ENCODE measurements at regions not wholly inside any gene's neighbourhood (a gene's known extent, or its start where the extent isn't known, plus 50 kb on each side); places are given as distances from the start of the nearest gene placed in this dataset.
"Not testable (repeated sequence)": the region's sequence is repeated elsewhere in the genome, so short reads cannot be mapped to it uniquely, and the experiment has no call there.

DNA sequence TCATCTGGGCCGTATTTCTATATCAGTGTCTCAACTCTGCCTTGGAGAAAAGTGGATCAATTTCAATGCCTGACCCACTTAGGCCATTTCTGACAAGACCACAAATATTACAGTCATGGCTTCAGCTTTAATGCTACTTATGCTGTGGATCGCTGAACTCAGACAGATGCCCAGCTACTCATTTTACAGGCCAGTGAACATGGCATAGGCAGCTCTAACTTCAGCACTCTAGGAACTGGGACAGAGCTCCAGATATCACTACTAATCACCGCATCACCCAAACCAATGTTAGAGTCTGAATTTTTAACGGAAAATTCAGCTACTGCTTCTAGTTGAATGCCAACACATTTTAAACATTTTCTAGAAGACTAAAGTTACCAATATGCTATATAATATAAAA, 809.6 kb upstream of the FRG1 start:
- POLR2A ChIA-PET = no interaction called here
- ATAC-seq (ENCODE audit: low read depth) = no peak
- H3K9me3 Mint-ChIP-seq = peaks cover 4% of the 10 kb centered on the region
- H3K27me3 Mint-ChIP-seq = no peaks in the 10 kb centered on the region
- H3K4me3 Mint-ChIP-seq = no peak overlapping the region
- H3K27ac Mint-ChIP-seq = no peak overlapping the region
- DNase-seq = no peak
- H3K36me3 Mint-ChIP-seq = no peaks in the 10 kb centered on the region
- no peaks in the 10 kb centered on the region for H3K4me1 Mint-ChIP-seq

DNA sequence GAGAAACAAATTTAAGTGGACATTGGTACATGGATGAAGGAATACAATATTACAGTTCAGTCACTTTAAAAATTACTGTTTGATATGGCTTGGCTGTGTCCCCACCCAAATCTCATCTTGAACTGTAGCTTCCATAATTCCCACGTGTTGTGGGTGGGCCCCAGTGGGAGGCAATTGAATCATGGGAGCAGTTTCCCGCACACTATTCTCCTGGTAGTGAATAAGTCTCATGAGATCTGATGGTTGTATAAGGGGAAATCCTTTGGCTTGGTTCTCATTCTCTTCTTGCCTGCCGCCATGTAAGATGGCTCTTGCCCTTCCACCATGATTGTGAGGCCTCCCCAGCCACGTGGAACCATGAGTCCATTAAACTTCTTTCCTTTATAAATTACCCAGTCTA, 804.2 kb upstream of the FRG1 start:
- no peaks in the 10 kb centered on the region for H3K27me3 Mint-ChIP-seq
- no peak overlapping the region for H3K27ac Mint-ChIP-seq
- peaks cover 5% of the 10 kb centered on the region for H3K9me3 Mint-ChIP-seq
- H3K36me3 Mint-ChIP-seq = no peaks in the 10 kb centered on the region
- H3K4me3 Mint-ChIP-seq = no peak overlapping the region
- POLR2A ChIA-PET = no interaction called here
- no peak for DNase-seq
- no peak for ATAC-seq (ENCODE audit: low read depth)
- H3K4me1 Mint-ChIP-seq = no peaks in the 10 kb centered on the region

DNA sequence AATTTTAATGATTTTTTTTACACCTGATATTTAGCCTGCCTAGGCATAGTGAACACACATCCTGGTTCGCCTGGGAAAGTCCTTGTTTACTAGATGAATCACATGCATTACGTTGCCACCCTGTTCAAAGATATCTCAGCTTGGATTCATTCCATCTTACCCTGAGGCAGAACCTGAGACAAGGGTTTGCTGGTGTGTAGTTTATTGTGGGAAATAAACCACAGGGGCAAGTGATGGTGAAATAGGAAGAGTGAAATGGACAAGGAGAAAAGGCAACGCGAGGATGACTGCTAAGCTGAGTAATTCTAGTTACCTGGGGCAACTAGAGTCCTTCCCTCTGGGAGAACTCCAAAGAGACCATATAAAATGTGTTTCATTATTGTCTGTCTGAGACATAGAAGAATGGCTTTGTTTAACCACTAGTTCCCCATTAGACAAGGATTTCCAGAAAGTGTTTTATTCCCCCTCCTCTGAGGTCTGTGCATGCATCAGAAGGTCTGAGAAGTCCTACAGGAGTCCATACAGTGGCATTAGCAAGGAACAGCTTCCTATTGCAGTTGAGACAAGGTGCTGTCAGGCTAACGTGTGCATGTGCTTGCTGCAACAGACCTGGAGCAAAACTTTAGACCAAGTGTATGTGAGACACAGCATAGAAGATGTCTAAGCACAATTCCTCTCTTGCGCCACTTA, 797.3 kb upstream of the FRG1 start:
- POLR2A ChIA-PET = no interaction called here
- no peak overlapping the region for H3K27ac Mint-ChIP-seq
- H3K27me3 Mint-ChIP-seq = no peaks in the 10 kb centered on the region
- H3K4me1 Mint-ChIP-seq = no peaks in the 10 kb centered on the region
- peaks cover 2% of the 10 kb centered on the region for H3K9me3 Mint-ChIP-seq
- H3K36me3 Mint-ChIP-seq = no peaks in the 10 kb centered on the region
- no peak overlapping the region for H3K4me3 Mint-ChIP-seq
- DNase-seq = no peak
- ATAC-seq (ENCODE audit: low read depth) = no peak

DNA sequence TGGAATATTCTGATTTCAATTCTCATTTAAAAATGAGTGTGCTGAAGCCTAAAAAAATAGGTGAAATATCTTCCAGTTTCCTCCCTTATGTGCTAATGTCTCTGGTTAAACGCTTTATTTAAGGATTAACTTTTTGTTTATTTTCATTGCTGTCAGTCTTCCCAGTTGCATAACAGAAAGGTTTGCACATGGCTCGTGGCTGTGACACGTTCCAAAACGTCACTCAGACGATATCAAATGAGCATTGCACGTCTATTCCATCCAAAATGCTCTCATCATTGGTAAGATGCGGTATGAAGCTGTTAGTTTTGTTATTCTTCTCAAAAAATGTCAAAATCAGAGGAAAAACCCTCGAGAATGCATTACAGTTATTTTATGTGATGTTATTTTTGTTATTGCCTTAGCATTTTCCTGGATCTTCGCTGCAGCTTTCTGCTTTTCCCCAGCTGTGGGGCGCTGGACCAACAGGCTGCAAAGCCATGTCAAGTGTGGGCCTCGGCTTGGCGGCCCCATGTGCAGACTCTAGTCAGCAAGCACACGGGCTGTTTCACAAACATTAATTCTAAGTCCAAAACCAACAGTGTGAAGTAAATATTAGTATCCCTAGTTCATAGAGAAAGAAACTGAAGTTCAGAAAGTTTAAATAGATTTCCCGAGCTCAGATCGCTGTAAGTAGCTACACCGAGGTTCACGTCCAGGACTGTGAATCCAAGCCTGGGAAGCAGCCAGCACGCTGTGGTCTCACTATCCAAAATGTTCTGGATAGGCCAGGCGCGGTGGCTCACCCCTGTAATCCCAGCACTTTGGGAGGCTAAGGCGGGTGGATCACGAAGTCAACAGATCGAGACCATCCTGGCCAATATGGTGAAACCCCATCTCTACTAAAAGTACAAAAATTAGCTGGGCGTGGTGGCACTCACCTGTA, 793.4 kb upstream of the FRG1 start:
- H3K27ac Mint-ChIP-seq = no peak overlapping the region
- POLR2A ChIA-PET = no interaction called here
- peaks cover 8% of the 10 kb centered on the region for H3K9me3 Mint-ChIP-seq
- ATAC-seq (ENCODE audit: low read depth) (no peak), DNase-seq (no peak)
- no peaks in the 10 kb centered on the region for H3K36me3 Mint-ChIP-seq
- H3K27me3 Mint-ChIP-seq = no peaks in the 10 kb centered on the region
- H3K4me3 Mint-ChIP-seq = no peak overlapping the region
- no peaks in the 10 kb centered on the region for H3K4me1 Mint-ChIP-seq

DNA sequence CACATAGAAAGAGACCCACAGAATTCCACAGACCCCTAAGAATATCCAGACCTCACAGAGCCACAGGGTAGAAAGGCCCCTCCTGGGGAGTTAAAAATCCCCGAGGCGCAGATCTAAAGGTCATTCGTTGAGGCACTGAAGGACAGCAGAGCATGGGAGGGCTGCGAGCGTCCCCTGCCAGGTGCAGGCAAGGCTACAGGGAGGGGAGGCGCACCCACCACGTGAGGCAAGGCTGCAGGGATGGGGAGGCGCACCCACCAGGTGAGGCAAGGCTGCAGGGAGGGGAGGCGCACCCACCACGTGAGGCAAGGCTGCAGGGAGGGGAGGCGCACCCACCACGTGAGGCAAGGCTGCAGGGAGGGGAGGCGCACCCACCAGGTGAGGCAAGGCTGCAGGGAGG, 785.6 kb upstream of the FRG1 start:
- H3K27ac Mint-ChIP-seq; DNase-seq; H3K27me3 Mint-ChIP-seq; POLR2A ChIA-PET; H3K4me3 Mint-ChIP-seq; H3K9me3 Mint-ChIP-seq; H3K36me3 Mint-ChIP-seq; ATAC-seq (ENCODE audit: low read depth); H3K4me1 Mint-ChIP-seq: not testable (repeated sequence)

DNA sequence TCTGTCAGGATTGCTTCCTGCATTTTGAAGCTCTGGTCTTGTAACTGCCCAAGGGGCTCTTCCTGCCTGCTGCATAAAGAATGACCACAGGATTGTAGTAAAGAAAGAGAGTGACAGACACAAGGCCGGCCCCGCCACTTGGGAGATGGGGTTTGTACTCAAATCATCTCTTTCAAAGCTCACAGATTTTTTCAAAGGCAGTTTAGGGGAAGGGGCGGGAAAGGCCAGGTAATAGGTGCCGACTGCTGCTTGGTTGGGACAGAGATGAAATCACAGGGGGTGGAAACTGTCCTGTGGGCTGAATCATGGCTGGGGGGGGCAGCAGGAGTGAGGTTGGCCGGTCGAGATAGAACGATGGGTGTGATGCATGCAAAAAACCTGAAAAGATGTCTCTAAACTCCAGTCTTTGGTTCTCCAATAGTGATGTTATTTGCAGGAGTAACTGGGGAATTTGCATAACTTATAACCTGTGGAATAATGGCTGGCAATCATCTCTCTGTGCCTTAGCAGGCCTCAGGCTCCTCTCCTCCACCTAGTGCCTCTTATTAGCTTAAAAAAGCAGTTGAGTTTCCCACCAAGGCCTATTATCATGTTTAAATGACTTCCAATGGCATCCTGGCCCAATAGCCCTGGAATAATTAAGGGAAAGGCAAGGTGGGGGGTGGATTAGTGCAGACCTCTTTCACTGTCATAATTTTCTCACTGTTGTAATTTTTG, 778.4 kb upstream of the FRG1 start:
- Mint-ChIP-seq H3K27me3 (no peaks in the 10 kb centered on the region), H3K4me1 (no peaks in the 10 kb centered on the region), H3K27ac (no peak overlapping the region), H3K36me3 (no peaks in the 10 kb centered on the region), H3K9me3 (no peaks in the 10 kb centered on the region), H3K4me3 (no peak overlapping the region)
- POLR2A ChIA-PET = no interaction called here
- DNase-seq (no peak), ATAC-seq (ENCODE audit: low read depth) (no peak)

DNA sequence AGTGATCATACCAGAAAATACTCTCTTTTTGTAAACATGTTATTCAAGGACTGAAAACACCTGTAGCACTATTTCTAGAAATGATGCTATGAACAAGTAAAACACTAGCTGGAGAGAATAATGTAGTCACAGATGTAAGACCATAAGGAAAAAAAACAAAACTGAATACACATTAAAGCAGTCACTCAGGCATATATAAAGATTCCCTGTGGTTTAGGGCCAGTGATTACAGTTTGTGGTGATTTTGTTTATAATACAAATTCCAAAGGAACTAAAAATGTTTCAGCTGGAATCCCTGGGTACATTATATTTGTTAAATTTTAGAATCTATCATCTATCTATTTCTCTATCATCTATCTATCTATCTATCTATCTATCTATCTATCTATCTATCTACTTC, 777.8 kb upstream of the FRG1 start:
- H3K4me3 Mint-ChIP-seq = no peak overlapping the region
- DNase-seq (no peak), ATAC-seq (ENCODE audit: low read depth) (no peak)
- no peaks in the 10 kb centered on the region for H3K27me3 Mint-ChIP-seq
- H3K9me3 Mint-ChIP-seq = no peaks in the 10 kb centered on the region
- H3K4me1 Mint-ChIP-seq = no peaks in the 10 kb centered on the region
- H3K36me3 Mint-ChIP-seq = no peaks in the 10 kb centered on the region
- H3K27ac Mint-ChIP-seq = no peak overlapping the region
- POLR2A ChIA-PET = no interaction called here

DNA sequence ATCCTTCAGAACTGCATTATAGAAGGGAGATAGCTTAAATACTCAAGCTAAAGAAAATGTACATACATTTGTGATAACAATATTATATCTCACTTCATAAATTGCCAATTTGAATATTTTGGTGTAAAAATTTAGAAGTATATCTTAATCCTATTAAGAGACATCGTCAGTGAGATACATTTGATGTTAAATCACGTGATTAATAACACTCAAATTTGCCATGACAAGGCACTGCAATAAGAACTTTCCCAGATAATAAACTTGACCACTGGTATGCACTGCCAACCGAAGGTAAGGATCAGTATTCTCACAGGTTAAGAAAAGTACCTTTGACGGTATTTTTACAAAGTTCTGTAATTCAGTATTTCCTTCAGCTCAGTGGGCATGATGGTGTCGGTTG, 764.7 kb upstream of the FRG1 start:
- Mint-ChIP-seq H3K4me1 (no peaks in the 10 kb centered on the region), H3K27me3 (no peaks in the 10 kb centered on the region), H3K36me3 (no peaks in the 10 kb centered on the region), H3K27ac (no peak overlapping the region), H3K4me3 (no peak overlapping the region), H3K9me3 (peaks cover 7% of the 10 kb centered on the region)
- POLR2A ChIA-PET = no interaction called here
- ATAC-seq (ENCODE audit: low read depth) = no peak
- DNase-seq = no peak

DNA sequence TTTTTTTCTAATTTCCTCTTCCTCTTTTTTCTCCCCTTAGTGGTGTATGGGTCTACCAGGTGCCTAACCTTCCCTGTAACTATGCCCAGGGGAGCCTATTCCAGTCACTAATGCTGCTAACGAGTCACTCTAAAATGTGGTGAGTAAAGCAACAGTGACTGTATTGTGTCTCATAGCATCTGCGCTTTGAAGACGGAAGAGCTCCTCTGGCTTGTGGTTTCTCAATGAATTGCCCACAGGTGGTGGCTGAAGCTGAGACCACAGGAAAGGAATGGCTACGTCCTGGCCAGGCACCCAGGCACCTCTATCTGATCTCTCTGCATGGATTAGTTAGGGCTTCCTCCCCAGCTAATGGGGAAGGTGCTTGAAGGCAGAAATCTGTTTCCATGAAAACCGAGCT, 763.5 kb upstream of the FRG1 start:
- H3K4me1 Mint-ChIP-seq = no peaks in the 10 kb centered on the region
- ATAC-seq (ENCODE audit: low read depth) (no peak), DNase-seq (no peak)
- POLR2A ChIA-PET = no interaction called here
- no peaks in the 10 kb centered on the region for H3K27me3 Mint-ChIP-seq
- H3K36me3 Mint-ChIP-seq = no peaks in the 10 kb centered on the region
- no peak overlapping the region for H3K27ac Mint-ChIP-seq
- peaks cover 7% of the 10 kb centered on the region for H3K9me3 Mint-ChIP-seq
- H3K4me3 Mint-ChIP-seq = no peak overlapping the region

DNA sequence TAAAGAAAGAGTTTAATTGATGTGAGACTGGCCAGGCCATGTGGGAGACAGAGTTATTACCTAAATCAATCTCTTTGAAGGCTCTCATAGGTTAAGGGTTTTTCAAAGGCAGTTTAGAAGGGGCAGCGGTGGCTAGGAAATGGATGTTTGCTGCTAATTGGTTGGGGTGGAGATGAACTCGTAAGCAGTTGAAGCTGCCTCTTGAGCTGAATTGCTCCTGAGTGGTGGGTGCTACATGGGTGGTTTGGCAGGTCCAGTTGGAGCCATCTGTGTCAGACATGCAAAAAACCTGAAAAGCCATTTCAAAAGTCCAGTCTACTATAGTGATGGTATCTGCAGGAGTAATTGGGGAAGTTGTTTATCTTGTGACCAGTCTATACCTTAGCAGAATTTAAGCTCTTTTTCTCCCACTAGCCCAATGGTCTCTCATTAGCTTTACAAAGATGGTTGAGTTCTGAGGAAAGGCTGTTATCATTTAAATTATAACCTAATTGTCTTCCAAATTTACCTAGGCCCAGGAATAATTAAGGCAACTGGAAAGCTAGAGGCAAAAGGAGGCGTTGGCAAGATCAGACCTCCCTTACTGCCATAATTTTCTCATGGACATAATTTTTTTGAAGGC, 762.4 kb upstream of the FRG1 start:
- Mint-ChIP-seq H3K4me3 (no peak overlapping the region), H3K4me1 (no peaks in the 10 kb centered on the region), H3K36me3 (no peaks in the 10 kb centered on the region), H3K27ac (no peak overlapping the region), H3K27me3 (no peaks in the 10 kb centered on the region), H3K9me3 (peaks cover 3% of the 10 kb centered on the region)
- ATAC-seq (ENCODE audit: low read depth) = no peak
- no peak for DNase-seq
- POLR2A ChIA-PET = no interaction called here

DNA sequence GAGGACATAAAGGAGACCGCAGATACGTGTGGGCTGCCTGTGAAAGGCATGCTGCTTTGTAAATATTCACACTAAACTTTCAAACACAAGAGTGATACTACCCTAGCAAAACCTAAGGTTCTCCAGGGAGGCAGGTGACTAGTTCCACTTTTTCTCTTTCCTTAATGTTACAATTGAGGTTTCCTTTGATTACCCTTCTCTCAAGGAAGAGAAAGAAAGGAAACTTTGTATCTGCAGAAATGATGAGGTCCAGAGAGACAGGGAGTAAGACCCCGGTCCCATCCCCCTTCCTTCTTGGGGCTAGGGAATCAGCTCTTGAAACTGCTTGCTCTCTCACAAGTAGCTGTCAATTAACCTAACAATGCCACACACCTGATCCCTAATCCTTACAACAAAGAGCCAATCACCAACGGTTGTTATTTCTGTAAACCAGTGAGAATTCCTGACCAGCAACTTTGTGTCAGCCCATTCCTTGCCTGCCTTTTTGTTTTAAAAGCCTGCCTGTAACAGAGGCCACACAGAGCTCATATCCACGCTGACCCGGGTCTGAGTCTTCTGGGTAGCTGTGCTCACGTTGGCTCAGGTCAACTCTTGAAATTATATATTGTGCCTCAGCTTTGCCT, 754.8 kb upstream of the FRG1 start:
- H3K4me3 Mint-ChIP-seq = no peak overlapping the region
- peaks cover 1% of the 10 kb centered on the region for H3K9me3 Mint-ChIP-seq
- H3K36me3 Mint-ChIP-seq = no peaks in the 10 kb centered on the region
- POLR2A ChIA-PET = no interaction called here
- H3K4me1 Mint-ChIP-seq = no peaks in the 10 kb centered on the region
- H3K27ac Mint-ChIP-seq = no peak overlapping the region
- ATAC-seq (ENCODE audit: low read depth) (no peak), DNase-seq (no peak)
- H3K27me3 Mint-ChIP-seq = no peaks in the 10 kb centered on the region

DNA sequence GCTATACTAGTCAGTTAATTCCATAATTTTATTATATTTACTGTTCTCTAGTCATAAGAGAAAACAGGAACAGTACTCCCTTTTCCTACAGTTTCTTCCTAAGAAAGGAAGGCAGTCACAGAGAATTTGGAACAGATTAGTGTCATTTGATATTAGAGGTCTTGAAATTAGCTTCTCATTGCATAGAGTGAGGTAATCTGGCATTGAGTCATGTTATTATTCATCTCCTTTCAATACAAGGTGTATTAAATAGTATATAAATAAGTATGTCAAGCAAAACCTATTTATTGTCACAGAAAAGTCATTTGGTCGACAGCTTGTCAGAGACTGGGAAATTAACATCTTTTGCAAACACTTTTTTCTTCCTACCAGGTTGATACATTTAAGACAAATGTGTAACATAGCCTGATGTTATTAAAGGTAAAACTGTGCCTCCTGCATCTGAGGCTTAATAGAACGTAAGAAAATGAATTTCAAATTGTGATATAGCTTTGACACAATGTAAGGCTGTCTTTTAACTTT, 753.1 kb upstream of the FRG1 start:
- no peaks in the 10 kb centered on the region for H3K4me1 Mint-ChIP-seq
- H3K36me3 Mint-ChIP-seq = no peaks in the 10 kb centered on the region
- ATAC-seq (ENCODE audit: low read depth) (no peak), DNase-seq (no peak)
- H3K9me3 Mint-ChIP-seq = peaks cover 7% of the 10 kb centered on the region
- H3K4me3 Mint-ChIP-seq = no peak overlapping the region
- POLR2A ChIA-PET = no interaction called here
- no peaks in the 10 kb centered on the region for H3K27me3 Mint-ChIP-seq
- no peak overlapping the region for H3K27ac Mint-ChIP-seq

DNA sequence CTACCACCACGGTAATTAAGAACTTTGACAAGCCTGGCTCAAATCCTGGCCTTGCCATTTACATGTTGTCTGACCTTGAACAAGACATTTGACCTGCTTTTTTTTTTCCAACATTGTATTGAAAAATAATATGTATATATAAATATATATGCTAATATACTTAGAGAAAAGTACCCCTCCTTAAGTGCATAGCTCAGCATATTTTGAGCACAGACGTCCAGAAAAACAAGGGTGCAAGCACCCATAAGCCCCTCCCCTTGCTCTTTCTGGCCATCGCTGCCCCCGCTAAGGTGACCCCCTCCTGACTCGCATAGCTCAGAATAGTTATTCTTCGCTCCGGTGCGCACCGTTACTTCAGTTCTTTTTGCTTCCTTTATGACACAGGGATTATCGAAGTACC, 742.0 kb upstream of the FRG1 start:
- H3K27ac Mint-ChIP-seq = no peak overlapping the region
- ATAC-seq (ENCODE audit: low read depth) (no peak), DNase-seq (no peak)
- POLR2A ChIA-PET = no interaction called here
- H3K4me1 Mint-ChIP-seq = peaks cover 5% of the 10 kb centered on the region
- no peaks in the 10 kb centered on the region for H3K36me3 Mint-ChIP-seq
- peaks cover under 1% of the 10 kb centered on the region for H3K9me3 Mint-ChIP-seq
- H3K27me3 Mint-ChIP-seq = no peaks in the 10 kb centered on the region
- H3K4me3 Mint-ChIP-seq = no peak overlapping the region
